ENCODE measurements at regions not wholly inside any gene's neighbourhood (a gene's known extent, or its start where the extent isn't known, plus 50 kb on each side); places are given as distances from the start of the nearest gene placed in this dataset.

DNA sequence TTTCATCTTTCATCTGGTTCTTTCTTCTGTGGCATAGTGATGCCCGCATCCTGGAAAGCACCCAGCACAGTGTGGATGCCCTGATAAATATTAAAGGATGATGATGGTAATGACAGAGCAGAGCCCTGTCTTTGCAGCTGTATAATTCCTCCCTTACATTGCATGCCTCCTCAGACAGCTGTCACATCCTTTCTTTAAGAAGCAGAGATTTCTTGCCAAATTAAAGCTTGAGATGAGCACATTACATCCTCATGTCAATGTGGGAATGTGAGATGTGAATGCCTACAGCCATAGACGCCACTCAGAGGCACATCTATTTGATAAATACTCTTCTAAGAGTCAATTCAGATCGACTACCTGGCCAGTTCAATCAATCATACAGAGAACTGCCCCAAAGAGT lies 642.0 kb downstream of the ZNF385D start:
- POLR2A ChIA-PET (ENCODE audit: low non-redundant PET), result no interaction called here
- Histone ChIP-seq H3K4me1 (ENCODE audit: insufficient read depth, low read length, poor library complexity, severe bottlenecking) (no peaks in the 10 kb centered on the region), H3K27me3 (replicated peaks; ENCODE audit: insufficient read depth, low read depth, low read length, poor library complexity) (no peaks in the 10 kb centered on the region), H3K36me3 (ENCODE audit: insufficient read depth, low read length, poor library complexity, severe bottlenecking) (no peaks in the 10 kb centered on the region), H3K4me3 (ENCODE audit: low read depth, low read length, poor library complexity, severe bottlenecking) (no peak overlapping the region), H3K9me3 (ENCODE audit: low read depth, low read length, poor library complexity, severe bottlenecking) (peaks cover 48% of the 10 kb centered on the region), H3K27ac (ENCODE audit: low read depth, low read length, poor library complexity, severe bottlenecking) (no peak overlapping the region)
- CTCF ChIA-PET, result no interaction called here
- DNase-seq (ENCODE audit: low spot score), result no peak
- TF ChIP-seq, protein P1, sequence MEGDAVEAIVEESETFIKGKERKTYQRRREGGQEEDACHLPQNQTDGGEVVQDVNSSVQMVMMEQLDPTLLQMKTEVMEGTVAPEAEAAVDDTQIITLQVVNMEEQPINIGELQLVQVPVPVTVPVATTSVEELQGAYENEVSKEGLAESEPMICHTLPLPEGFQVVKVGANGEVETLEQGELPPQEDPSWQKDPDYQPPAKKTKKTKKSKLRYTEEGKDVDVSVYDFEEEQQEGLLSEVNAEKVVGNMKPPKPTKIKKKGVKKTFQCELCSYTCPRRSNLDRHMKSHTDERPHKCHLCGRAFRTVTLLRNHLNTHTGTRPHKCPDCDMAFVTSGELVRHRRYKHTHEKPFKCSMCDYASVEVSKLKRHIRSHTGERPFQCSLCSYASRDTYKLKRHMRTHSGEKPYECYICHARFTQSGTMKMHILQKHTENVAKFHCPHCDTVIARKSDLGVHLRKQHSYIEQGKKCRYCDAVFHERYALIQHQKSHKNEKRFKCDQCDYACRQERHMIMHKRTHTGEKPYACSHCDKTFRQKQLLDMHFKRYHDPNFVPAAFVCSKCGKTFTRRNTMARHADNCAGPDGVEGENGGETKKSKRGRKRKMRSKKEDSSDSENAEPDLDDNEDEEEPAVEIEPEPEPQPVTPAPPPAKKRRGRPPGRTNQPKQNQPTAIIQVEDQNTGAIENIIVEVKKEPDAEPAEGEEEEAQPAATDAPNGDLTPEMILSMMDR (conservative IDR thresholded peaks at IDR 0.05; ENCODE audit: low read depth, low read length), result no peak
- no peak for TF ChIP-seq EZH2 (IDR thresholded peaks at IDR 0.05; ENCODE audit: borderline replicate concordance, low read depth, low read length, poor library complexity, severe bottlenecking)
- BruUV-seq (replicated peaks), result no TSS peak
- intact Hi-C loops (cut with micrococcal nuclease; ENCODE audit: unreplicated experiment), result no loop called here

DNA sequence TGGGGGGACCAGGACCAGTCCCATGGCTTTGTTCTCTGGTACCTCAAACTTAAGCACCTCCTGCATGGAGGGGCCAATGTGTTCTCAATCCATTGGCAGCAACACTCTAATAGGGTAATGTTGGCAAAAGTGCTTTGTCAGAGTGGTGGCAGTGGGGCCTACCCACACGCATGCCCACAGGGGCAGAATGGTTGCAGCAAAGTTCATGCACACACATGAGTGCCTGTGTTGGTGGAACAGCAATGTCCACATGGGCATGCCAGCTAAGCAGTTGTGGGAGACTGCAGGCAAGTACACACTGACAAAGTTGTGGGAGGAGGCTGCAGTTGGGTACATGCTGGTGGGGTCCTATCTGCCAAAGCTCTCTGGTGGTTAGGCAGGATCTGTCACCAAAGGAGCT lies 645.2 kb downstream of the ZNF385D start:
- Histone ChIP-seq H3K4me1 (ENCODE audit: insufficient read depth, low read length, poor library complexity, severe bottlenecking) (no peaks in the 10 kb centered on the region), H3K4me3 (ENCODE audit: low read depth, low read length, poor library complexity, severe bottlenecking) (no peak overlapping the region), H3K27ac (ENCODE audit: low read depth, low read length, poor library complexity, severe bottlenecking) (no peak overlapping the region), H3K36me3 (ENCODE audit: insufficient read depth, low read length, poor library complexity, severe bottlenecking) (no peaks in the 10 kb centered on the region), H3K9me3 (ENCODE audit: low read depth, low read length, poor library complexity, severe bottlenecking) (peaks cover 51% of the 10 kb centered on the region), H3K27me3 (replicated peaks; ENCODE audit: insufficient read depth, low read depth, low read length, poor library complexity) (no peaks in the 10 kb centered on the region)
- intact Hi-C loops (cut with micrococcal nuclease; ENCODE audit: unreplicated experiment), result no loop called here
- CTCF ChIA-PET, result no interaction called here
- no peak for DNase-seq (ENCODE audit: low spot score)
- POLR2A ChIA-PET (ENCODE audit: low non-redundant PET), result no interaction called here
- no TSS peak for BruUV-seq (replicated peaks)
- no peak for TF ChIP-seq EZH2 (IDR thresholded peaks at IDR 0.05; ENCODE audit: borderline replicate concordance, low read depth, low read length, poor library complexity, severe bottlenecking)
- TF ChIP-seq, protein P1 (conservative IDR thresholded peaks at IDR 0.05; ENCODE audit: low read depth, low read length), result no peak

DNA sequence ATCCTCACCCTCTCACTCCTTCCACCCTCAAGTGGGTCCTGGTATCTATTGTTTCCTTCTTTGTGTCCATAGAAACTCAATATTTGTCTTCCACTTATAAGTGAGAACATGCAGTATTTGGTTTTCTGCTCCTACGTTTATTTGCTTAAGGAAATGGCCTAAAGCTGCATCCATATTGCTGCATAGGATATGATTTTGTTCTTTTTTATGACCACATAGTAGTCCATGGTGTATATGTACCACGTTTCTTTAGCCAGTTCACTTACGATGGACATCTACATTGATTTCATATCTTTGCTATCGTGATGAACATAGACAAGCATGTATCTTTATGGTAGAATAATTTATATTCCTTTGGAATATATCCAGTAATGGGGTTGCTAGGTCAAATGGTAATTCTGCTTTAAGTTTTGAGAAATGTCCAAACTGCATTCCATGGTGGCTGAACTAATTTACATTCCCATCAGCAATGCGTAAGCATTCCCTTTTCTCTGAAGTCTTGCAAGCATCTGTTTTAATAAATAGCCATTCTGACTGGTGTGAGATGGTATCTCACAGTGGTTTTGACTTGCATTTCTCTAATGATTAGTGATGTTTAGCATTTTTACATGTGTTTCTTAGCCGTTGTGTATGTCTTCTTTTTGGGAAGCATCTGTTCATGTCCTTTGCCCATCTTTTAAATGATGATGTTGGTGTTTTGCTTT lies 650.2 kb downstream of the ZNF385D start:
- BruUV-seq (replicated peaks), result no TSS peak
- TF ChIP-seq, protein P1 (conservative IDR thresholded peaks at IDR 0.05; ENCODE audit: low read depth, low read length), result no peak
- TF ChIP-seq EZH2 (IDR thresholded peaks at IDR 0.05; ENCODE audit: borderline replicate concordance, low read depth, low read length, poor library complexity, severe bottlenecking), result no peak
- CTCF ChIA-PET, result no interaction called here
- Histone ChIP-seq H3K4me3 (ENCODE audit: low read depth, low read length, poor library complexity, severe bottlenecking) (no peak overlapping the region), H3K27me3 (replicated peaks; ENCODE audit: insufficient read depth, low read depth, low read length, poor library complexity) (no peaks in the 10 kb centered on the region), H3K27ac (ENCODE audit: low read depth, low read length, poor library complexity, severe bottlenecking) (no peak overlapping the region), H3K36me3 (ENCODE audit: insufficient read depth, low read length, poor library complexity, severe bottlenecking) (no peaks in the 10 kb centered on the region), H3K4me1 (ENCODE audit: insufficient read depth, low read length, poor library complexity, severe bottlenecking) (no peaks in the 10 kb centered on the region), H3K9me3 (ENCODE audit: low read depth, low read length, poor library complexity, severe bottlenecking) (peaks cover 51% of the 10 kb centered on the region)
- intact Hi-C loops (cut with micrococcal nuclease; ENCODE audit: unreplicated experiment), result no loop called here
- no peak for DNase-seq (ENCODE audit: low spot score)
- POLR2A ChIA-PET (ENCODE audit: low non-redundant PET), result no interaction called here

Data from A673 (cell line).